ENCODE measurements at regions not wholly inside any gene's neighbourhood (a gene's known extent, or its start where the extent isn't known, plus 50 kb on each side); places are given as distances from the start of the nearest gene placed in this dataset.
"Not testable (repeated sequence)": the region's sequence is repeated elsewhere in the genome, so short reads cannot be mapped to it uniquely, and the experiment has no call there.

DNA sequence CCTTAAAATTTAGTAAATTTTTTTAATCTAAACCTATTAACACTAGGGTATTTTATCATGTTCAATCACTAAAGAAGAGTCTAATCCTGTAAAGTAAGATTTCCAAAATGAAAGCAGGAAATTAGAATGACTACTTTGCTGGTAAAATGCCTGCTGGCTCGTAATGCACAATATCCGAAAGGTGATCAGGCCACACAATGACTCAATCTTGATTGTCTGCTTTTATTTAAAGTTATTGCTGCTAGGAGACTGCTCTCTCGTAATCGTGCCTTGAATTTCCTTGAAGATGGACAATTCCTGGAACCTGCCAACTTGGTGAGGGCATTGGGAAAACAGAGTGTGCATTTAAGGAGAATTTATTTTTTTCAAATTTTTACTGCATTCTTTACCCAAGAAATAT is 1786.5 kb upstream of the RAG2 start:
- no peak for DNase-seq
- H3K9ac ChIP-seq, result no peak overlapping the region

DNA sequence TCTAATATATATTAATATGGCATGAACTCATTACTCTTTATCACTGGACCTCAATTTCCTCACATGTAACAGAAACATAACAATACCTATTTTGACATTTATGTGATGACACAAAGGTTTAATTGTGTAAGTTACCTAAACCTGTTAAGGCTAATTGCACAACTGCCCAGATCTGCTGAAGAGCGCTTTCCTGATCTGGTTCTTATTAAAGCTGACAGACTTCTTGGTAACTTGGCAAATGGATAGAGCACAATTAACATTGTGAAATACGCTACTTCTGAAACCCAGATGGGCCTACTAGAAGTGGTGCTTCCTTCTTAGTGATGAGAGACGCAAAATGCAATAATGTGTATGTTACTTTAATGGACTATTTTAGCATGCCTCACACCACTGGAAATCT is 1767.2 kb upstream of the RAG2 start:
- Histone ChIP-seq H3K9me2 (ENCODE audit: insufficient read depth) (no peaks in the 10 kb centered on the region), H3K4me1 (ENCODE audit: insufficient read depth) (no peaks in the 10 kb centered on the region), H3K27me3 (replicated peaks; ENCODE audit: insufficient read depth) (no peaks in the 10 kb centered on the region), H4K20me1 (ENCODE audit: insufficient read depth) (no peaks in the 10 kb centered on the region), H3F3A (ENCODE audit: insufficient read depth) (no peaks in the 10 kb centered on the region), H3K79me2 (ENCODE audit: insufficient read depth) (no peaks in the 10 kb centered on the region), H3K9ac (no peak overlapping the region), H3K9me3 (ENCODE audit: low read depth) (peaks cover 3% of the 10 kb centered on the region), H3K4me2 (ENCODE audit: unreplicated experiment) (no peak overlapping the region), H3K27ac (no peak overlapping the region), H3K36me3 (ENCODE audit: low read depth) (no peaks in the 10 kb centered on the region), H2AFZ (no peak overlapping the region), H3K4me3 (no peak overlapping the region)
- in situ Hi-C loops (cut with MboI), result no loop called here
- DNase-seq, result no peak
- 18 to 21% methylated on average over 3 of the region's 3 CpGs for WGBS, 2 experiments (ENCODE audit: low coverage in 1 of 2, low lambda C conversion rate in 2 of 2, missing lambda C conversion rate in 2 of 2)
- TF ChIP-seq EZH2phosphoT487 (IDR thresholded peaks at IDR 0.05; ENCODE audit: insufficient read depth, low read depth) (no peak), EZH2 (IDR thresholded peaks at IDR 0.05; ENCODE audit: insufficient read depth, poor library complexity, severe bottlenecking) (no peak)

More for the DNA sequence above, 1786.5 kb upstream of the RAG2 start:
- H2AFZ ChIP-seq, result no peak overlapping the region
- no peaks in the 10 kb centered on the region for H3K27me3 ChIP-seq (replicated peaks; ENCODE audit: insufficient read depth)
- H3K9me3 ChIP-seq (ENCODE audit: low read depth), result no peaks in the 10 kb centered on the region
- TF ChIP-seq EZH2phosphoT487 (IDR thresholded peaks at IDR 0.05; ENCODE audit: insufficient read depth, low read depth) (no peak), EZH2 (IDR thresholded peaks at IDR 0.05; ENCODE audit: insufficient read depth, poor library complexity, severe bottlenecking) (no peak)
- no peaks in the 10 kb centered on the region for H4K20me1 ChIP-seq (ENCODE audit: insufficient read depth)
- no peak overlapping the region for H3K27ac ChIP-seq
- no peaks in the 10 kb centered on the region for H3K36me3 ChIP-seq (ENCODE audit: low read depth)
- no peaks in the 10 kb centered on the region for H3K79me2 ChIP-seq (ENCODE audit: insufficient read depth)
- H3K4me2 ChIP-seq (ENCODE audit: unreplicated experiment), result no peak overlapping the region
- H3F3A ChIP-seq (ENCODE audit: insufficient read depth), result no peaks in the 10 kb centered on the region
- H3K4me3 ChIP-seq, result no peak overlapping the region
- H3K4me1 ChIP-seq (ENCODE audit: insufficient read depth), result no peaks in the 10 kb centered on the region
- in situ Hi-C loops (cut with MboI), result no loop called here
- no peaks in the 10 kb centered on the region for H3K9me2 ChIP-seq (ENCODE audit: insufficient read depth)
- 18 to 24% methylated on average over 4 of the region's 4 CpGs for WGBS, 2 experiments (ENCODE audit: low coverage in 1 of 2, low lambda C conversion rate in 2 of 2, missing lambda C conversion rate in 2 of 2)

DNA sequence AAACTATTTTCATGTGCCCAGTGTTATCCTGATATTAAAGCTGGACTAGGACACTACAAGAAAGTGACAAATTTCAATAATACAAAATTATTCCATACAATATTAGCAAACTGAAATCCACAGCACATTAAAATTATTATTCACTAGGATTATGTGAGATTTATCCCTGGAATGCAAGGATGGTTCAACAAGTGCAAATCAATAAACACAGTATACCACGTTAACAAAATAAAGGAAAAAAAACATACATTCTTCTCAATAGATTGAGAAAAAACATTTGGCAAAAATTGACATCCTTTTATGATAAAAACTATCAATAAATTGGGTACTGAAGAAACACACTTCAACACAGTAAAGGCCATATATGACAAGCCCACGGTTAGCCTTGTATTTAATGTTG is 1758.2 kb upstream of the RAG2 start:
- H3K36me3 ChIP-seq (ENCODE audit: low read depth), result no peaks in the 10 kb centered on the region
- H2AFZ ChIP-seq, result no peak overlapping the region
- TF ChIP-seq EZH2 (IDR thresholded peaks at IDR 0.05; ENCODE audit: insufficient read depth, poor library complexity, severe bottlenecking), result no peak
- no peak for TF ChIP-seq EZH2phosphoT487 (IDR thresholded peaks at IDR 0.05; ENCODE audit: insufficient read depth, low read depth)
- in situ Hi-C loops (cut with MboI), result no loop called here
- no peaks in the 10 kb centered on the region for H3K79me2 ChIP-seq (ENCODE audit: insufficient read depth)
- no peaks in the 10 kb centered on the region for H3F3A ChIP-seq (ENCODE audit: insufficient read depth)
- no peaks in the 10 kb centered on the region for H3K9me3 ChIP-seq (ENCODE audit: low read depth)
- H3K27me3 ChIP-seq (replicated peaks; ENCODE audit: insufficient read depth), result no peaks in the 10 kb centered on the region
- WGBS, 2 experiments (ENCODE audit: low coverage in 1 of 2, low lambda C conversion rate in 2 of 2, missing lambda C conversion rate in 2 of 2), result 5 to 9% methylated on average over 2 of the region's 2 CpGs
- H3K27ac ChIP-seq, result no peak overlapping the region
- H3K4me2 ChIP-seq (ENCODE audit: unreplicated experiment), result no peak overlapping the region
- no peak overlapping the region for H3K4me3 ChIP-seq
- DNase-seq, result no peak
- H4K20me1 ChIP-seq (ENCODE audit: insufficient read depth), result no peaks in the 10 kb centered on the region
- no peaks in the 10 kb centered on the region for H3K4me1 ChIP-seq (ENCODE audit: insufficient read depth)
- H3K9ac ChIP-seq, result no peak overlapping the region
- H3K9me2 ChIP-seq (ENCODE audit: insufficient read depth), result no peaks in the 10 kb centered on the region

DNA sequence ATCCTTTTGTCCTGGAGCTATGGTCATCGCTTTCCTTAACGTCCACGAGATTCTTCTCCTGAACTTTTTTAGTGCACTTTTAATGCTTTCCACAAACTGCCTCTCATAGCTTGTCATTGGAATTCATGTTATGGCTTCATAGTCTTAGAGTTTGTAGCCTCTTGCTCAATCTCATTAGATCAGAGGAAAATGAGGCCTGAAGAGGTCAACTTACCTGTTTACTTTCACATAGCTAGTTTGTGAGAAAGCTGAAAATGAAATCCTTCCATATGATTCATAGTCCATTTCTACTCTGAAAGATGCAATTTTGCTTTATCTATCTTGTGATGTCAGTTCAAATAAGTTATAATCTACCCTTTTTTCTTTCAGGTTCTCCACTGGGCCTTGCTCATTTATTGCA is 1747.2 kb upstream of the RAG2 start:
- no peaks in the 10 kb centered on the region for H3K4me1 ChIP-seq (ENCODE audit: insufficient read depth)
- H3K36me3 ChIP-seq (ENCODE audit: low read depth), result no peaks in the 10 kb centered on the region
- peaks cover 2% of the 10 kb centered on the region for H3K9me3 ChIP-seq (ENCODE audit: low read depth)
- no peaks in the 10 kb centered on the region for H3K79me2 ChIP-seq (ENCODE audit: insufficient read depth)
- no peak overlapping the region for H3K27ac ChIP-seq
- H3K9me2 ChIP-seq (ENCODE audit: insufficient read depth), result no peaks in the 10 kb centered on the region
- no peak for DNase-seq
- no peak overlapping the region for H2AFZ ChIP-seq
- TF ChIP-seq EZH2 (IDR thresholded peaks at IDR 0.05; ENCODE audit: insufficient read depth, poor library complexity, severe bottlenecking), result no peak
- no peak for TF ChIP-seq EZH2phosphoT487 (IDR thresholded peaks at IDR 0.05; ENCODE audit: insufficient read depth, low read depth)
- H3K4me3 ChIP-seq, result no peak overlapping the region
- H3K4me2 ChIP-seq (ENCODE audit: unreplicated experiment), result no peak overlapping the region
- H3K27me3 ChIP-seq (replicated peaks; ENCODE audit: insufficient read depth), result no peaks in the 10 kb centered on the region
- no peak overlapping the region for H3K9ac ChIP-seq
- no peaks in the 10 kb centered on the region for H3F3A ChIP-seq (ENCODE audit: insufficient read depth)
- 33 to 39% methylated on average over 3 of the region's 3 CpGs for WGBS, 2 experiments (ENCODE audit: low coverage in 1 of 2, low lambda C conversion rate in 2 of 2, missing lambda C conversion rate in 2 of 2)
- H4K20me1 ChIP-seq (ENCODE audit: insufficient read depth), result no peaks in the 10 kb centered on the region
- in situ Hi-C loops (cut with MboI), result no loop called here

DNA sequence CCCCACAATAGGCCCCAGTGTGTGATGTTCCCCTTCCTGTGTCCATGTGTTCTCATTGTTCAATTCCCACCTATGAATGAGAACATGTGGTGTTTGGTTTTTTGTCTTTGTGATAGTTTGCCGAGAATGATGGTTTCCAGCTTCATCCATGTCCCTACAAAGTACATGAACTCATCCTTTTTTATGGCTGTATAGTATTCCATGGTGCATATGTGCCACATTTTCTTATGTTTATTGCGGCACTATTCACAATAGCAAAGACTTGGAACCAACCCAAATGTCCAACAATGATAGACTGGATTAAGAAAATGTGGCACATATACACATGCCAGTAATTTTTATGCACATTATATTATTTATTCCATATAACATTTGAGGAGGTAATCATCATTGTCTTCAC is 1743.6 kb upstream of the RAG2 start:
- H3K79me2 ChIP-seq (ENCODE audit: insufficient read depth); DNase-seq; H3K9me3 ChIP-seq (ENCODE audit: low read depth); H4K20me1 ChIP-seq (ENCODE audit: insufficient read depth); H3K4me1 ChIP-seq (ENCODE audit: insufficient read depth); H3K27me3 ChIP-seq (replicated peaks; ENCODE audit: insufficient read depth); H3F3A ChIP-seq (ENCODE audit: insufficient read depth); H3K27ac ChIP-seq; H3K9ac ChIP-seq; H3K36me3 ChIP-seq (ENCODE audit: low read depth); H2AFZ ChIP-seq; H3K9me2 ChIP-seq (ENCODE audit: insufficient read depth); in situ Hi-C loops (cut with MboI); H3K4me3 ChIP-seq; H3K4me2 ChIP-seq (ENCODE audit: unreplicated experiment): not testable (repeated sequence)
- 10 to 17% methylated on average over 2 of the region's 2 CpGs for WGBS, 2 experiments (ENCODE audit: low coverage in 1 of 2, low lambda C conversion rate in 2 of 2, missing lambda C conversion rate in 2 of 2)

Measured in GM23248 (cell line).